ENCODE measurements at regions not wholly inside any gene's neighbourhood (a gene's known extent, or its start where the extent isn't known, plus 50 kb on each side); places are given as distances from the start of the nearest gene placed in this dataset.
"Not testable (repeated sequence)": the region's sequence is repeated elsewhere in the genome, so short reads cannot be mapped to it uniquely, and the experiment has no call there.

DNA sequence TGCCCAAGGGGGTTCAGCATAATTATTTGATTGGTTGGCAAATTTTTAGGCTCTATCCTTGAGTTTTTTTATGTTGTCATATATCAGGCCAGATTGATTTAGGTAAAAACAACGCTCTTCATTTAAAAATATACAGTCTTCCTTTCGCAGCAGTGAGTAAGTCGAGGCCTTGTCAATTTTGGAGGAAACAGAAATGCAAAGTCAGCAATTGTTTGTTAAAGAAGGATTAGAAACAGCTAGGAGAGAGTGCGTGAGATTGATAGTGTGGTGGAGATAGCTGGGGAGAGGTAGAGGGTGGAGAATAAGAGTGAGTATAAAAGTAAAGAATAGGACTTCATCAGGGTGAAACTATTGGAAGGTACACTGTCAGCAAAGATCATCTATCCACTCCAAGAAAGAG, 830.8 kb downstream of the LUZP2 start:
- no peak for FAIRE-seq

DNA sequence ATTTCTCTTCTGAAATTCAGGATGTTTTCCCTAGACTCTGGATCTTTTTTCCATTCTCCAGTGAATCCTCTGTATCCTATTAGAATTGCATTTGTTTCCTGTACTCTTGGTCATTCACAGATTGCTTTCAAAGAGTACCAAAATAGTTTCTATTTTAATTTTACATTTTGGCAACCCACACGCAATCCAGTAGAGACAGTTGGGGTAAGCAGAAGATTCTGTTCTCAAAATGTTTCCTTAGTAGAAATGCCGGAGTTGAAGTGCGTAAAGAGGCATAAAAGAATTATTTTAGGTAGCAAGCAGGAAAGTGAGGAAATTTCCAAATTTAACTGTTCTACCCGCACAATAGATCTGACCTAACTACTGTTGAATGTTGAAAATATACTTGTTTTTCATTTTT, 842.4 kb downstream of the LUZP2 start:
- FAIRE-seq: no peak

DNA sequence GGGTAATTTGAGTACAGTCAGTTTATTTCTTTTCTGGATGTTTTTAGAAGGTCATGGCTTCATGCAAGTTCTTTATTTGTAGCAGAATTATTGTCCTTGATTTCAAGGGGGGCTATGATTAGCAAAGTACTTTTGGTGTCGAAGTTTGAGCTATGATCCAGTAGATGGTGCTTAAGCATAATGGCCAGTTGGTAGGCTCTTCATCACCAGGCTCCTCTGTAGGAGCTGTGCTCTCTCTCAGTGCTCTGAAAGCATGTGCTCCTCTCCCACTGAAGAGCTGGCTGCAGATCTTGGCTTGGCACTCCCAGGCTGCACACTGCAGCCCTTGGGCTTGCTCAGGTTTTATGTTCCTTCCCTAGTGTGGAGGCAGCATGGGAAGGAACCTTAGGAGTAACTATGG, 852.7 kb downstream of the LUZP2 start:
- FAIRE-seq: no peak

GRCh38 chr11:25350899-25351803, 854.3 kb downstream of the LUZP2 start:
- no peak for FAIRE-seq

GRCh38 chr11:25357133-25357532, 860.3 kb downstream of the LUZP2 start:
- no peak for FAIRE-seq

DNA sequence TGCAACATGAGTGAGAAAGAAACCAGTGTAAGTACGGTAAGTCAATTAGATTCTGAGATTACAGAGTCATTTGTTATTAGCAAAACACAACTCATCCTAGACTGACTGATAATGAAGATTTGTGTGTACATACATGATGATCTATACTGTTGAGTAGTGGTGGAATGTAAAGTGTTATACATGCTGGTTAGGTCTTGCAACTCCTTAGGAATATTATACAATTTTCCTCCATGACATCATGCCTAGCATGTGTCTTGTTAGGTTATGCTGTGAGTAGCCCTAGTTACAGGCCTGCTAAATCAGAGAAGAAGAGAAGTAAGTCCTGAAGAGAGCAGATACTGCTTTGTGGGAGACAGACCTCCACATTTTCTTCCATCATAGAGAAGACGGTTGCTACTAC, 880.6 kb downstream of the LUZP2 start:
- no peak for FAIRE-seq

DNA sequence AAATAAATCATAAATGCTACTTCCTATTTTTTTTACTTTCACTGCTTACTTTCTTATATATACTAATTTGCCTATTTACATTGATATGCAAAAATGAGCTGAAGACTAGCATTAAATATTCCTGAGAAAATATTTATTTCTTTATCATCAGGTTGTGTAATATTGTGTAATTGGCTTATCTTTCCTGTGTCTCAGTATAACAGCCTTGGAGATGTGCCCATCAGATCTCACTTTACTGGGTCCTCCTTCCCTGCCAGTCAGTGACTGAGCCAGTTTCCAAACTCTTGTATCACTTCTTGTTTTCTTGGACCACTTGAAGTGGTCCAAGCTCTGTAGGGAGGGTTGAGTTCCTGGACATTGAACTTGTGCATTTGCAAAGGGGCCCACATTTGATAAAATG, 900.0 kb downstream of the LUZP2 start:
- FAIRE-seq: no peak

DNA sequence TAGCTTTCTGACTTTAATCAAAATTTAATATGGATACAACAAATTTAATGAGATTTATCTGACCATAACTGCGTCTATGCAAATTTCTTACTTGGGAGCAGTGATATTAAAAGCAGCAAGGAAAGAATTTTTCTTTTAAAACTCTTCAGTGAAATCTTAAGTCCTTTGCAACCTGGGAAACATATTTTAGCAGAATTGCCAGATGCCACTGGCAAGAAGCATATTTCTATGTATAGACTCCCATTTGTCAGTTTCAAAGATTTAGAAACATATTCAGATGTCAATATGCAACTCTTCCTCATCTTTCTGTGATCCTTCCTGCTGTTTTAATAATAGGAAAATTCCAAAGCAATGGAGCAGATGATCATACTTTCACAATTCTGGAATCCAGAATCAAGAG, 911.3 kb downstream of the LUZP2 start:
- no peak for FAIRE-seq

DNA sequence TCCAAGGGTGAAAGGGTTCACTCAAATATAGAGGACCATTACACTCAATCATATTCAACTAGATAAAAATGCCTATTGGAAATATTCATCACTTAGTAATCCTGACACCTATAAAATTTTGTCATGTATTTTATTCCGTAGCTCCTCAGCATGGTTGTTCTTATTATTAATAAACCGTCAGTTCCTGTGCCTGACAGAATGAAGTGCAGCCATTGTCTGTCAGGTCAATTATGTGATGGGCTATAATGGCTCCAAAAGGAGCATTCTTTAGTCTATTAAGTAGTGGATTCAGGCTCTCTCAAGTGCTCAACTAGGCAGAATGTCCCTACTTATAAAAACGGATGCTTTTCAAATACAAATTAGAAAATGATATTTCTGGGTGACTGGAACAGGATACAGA, 916.1 kb upstream of the ANO3 start:
- FAIRE-seq: no peak

GRCh38 chr11:25423436-25424199, 908.3 kb upstream of the ANO3 start:
- FAIRE-seq: no peak

- no peak for FAIRE-seq
Measured at GRCh38 chr11:25432376-25432775, 899.6 kb upstream of the ANO3 start.

DNA sequence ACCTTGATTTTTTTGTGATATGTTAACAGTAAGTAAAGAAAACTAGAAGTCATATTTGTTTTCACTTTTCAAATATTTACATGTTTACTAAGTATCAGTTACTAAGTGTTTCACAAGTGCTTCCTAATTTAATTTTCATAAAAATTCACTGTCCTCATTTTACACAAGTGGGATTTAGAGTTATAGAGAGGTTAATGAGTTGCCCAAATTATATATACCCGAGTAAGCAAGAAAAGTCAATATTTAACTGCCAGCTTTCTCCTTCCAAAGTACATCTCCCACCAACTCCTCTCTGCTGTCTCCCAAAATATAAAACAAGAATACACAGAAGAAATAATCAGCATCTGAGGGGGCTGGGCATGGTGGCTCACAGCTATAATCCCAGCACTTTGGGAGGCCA, 896.7 kb upstream of the ANO3 start:
- no peak for FAIRE-seq

DNA sequence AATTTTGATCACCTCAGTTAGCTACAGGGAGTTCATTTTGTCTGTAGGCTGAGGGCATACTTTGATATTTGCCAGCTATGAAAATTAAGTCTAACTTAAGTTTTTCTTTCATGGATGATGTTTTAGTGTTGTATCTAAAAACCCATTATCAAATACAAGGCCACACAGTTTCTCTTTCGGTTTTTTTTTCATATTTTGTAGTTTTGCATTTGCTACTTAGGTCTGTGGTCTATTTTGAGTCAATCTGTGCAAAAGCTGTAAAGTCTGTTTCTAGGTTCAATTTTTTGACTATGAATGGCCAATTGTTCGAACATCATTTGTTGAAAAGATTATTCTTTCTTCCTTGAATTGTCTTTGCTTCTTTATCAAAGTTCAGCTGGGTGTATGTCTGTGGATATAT, 895.6 kb upstream of the ANO3 start:
- FAIRE-seq: no peak

DNA sequence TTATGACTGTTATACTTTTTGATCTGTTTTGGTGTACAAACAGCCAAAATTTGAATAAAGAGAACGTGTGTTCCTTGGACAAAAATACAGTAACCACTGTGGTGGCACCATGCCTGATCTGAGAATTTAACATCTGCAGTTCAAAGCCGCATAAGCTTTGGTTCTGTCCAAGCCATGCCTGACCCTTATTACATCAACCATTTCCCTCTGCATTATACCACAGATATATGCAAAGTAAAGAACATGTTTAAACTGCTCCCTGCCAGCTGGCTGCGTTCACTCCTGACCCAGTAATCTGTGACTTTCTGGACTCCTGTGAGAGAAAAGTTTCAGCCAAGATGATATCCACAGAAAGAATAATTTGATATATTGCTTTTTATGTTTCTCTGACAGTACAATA, 890.5 kb upstream of the ANO3 start:
- FAIRE-seq: no peak

DNA sequence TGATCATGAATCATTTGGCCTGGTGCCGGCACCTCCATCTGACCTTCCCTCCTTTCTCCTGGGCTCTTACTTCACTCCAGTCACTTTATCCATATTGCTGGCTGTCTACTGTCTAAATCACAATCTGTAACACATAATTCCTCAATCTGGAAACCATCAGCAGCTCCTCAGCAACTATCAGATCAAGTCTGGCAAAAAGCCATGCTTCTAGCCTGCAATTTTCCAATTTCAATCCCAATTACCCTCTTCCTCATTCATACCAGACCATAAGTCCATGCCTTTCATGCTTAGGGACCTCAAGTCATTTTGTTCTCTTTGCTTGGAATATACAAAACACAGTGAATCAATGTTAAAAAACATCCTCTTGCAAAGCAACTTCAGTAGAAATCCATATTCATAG, 882.8 kb upstream of the ANO3 start:
- no peak for FAIRE-seq

DNA sequence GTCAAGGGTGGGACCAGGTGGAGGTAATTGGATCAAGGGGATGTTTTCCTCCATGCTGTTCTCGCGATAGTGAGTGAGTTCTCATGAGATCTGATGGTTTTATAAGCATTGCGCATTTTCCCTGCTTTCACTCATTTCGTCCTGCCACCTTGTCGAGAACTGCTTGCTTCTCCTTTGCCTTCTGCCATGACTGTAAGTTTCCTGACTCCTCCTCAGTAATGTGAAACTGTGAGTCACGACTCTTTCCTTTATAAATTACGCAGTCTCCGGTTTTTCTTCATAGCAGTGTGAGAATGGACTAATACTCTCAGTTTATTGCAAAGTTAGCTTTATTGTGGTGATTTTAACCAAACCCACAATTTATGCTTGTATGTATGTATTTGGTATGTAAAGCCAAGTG, 878.5 kb upstream of the ANO3 start:
- no peak for FAIRE-seq

DNA sequence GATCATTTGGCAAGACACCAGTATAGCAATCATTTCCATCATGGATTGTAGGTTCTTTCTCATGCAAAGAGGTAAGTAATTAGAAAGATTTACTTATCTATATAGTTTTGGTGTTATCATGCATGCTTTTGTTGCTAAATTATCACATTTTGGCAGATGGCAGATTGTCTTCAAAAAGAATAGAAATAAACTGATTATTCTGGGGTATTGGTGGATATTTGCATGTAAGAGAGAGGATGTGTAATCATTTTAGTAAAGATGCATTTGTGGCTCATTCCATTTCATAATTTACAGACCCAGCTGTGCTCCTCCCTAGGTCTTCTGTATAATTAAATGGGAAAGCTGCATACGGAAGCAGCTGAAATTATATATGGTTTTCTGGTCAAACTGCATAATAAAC, 875.7 kb upstream of the ANO3 start:
- FAIRE-seq: no peak

GRCh38 chr11:25483915-25484635, 847.9 kb upstream of the ANO3 start:
- no peak for FAIRE-seq

DNA sequence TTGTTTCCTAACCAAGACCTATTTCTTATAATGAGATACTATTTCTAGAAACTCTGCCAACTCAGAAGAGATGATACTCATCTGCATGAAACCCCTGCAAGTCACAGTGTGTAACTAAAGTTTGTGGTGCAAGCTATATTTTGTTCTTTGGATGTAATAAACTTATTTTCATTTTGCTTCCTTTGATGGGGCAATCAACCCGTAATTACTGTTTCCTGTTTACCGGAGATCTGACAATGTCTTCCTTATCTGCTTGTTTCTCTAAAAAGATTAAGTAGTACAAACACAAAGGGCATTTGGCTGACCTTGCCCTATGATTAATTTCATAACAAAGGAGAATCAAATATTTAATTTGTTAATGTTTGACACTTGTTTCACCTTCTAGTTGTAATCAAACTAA, 846.6 kb upstream of the ANO3 start:
- FAIRE-seq: no peak

DNA sequence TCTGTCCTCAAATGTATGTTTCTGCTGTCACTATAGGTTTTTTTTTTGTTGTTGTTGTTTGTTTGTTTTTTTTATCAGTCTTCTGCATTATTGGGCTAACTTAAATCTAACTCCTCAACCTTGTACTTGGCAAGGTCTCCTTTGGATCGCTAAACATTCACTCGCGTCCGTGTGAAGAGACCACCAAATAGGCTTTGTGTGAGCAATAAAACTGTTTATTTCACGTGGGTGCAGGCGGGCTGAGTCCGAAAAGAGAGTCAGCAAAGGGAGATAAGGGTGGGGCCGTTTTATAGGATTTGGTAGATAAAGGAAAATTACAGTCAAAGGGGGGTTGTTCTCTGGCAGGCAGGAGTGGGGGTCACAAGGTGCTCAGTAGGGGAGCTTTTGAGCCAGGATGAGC, 845.6 kb upstream of the ANO3 start:
- not testable (repeated sequence) for FAIRE-seq

- not testable (repeated sequence) for FAIRE-seq
Measured at GRCh38 chr11:25488176-25488575, 843.8 kb upstream of the ANO3 start.

GRCh38 chr11:25501426-25501825, 830.5 kb upstream of the ANO3 start:
- FAIRE-seq: not testable (repeated sequence)

DNA sequence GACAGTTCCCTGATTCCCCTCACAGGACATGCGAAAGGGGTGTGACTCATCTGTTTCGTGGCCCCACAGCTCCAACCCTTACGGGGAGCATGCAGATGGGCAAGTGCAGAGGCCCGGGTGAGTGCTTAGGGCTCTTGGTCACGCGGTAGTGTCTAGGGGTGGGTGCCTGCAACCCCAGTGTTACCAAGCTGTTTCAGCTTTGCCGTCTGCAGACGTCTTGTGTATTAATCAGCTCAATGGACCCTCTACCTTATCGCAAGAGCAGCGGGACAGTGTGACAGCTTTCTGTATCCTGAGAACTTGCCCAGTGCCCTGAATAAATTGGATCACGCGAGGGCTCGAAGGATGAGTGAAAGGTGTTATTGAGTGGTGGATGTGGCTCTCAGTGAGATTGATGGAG, 816.4 kb upstream of the ANO3 start:
- no peak for FAIRE-seq

- FAIRE-seq: no peak
Measured at GRCh38 chr11:25520459-25520858, 811.5 kb upstream of the ANO3 start.

All from TTC549 (cell line).